Sciatic nerve (tissue), 2 donors: ENCODE measurements at regions not wholly inside any gene's neighbourhood (a gene's known extent, or its start where the extent isn't known, plus 50 kb on each side); places are given as distances from the start of the nearest gene placed in this dataset.

ENCODE experiments used
- ATAC-seq: fragments of 200-7000 bp; cut with Tn5 transposase; one replicate; pipeline ENCODE4 v1.9.1; 2020; ENCODE audit warnings: mild to moderate bottlenecking, moderate library complexity
- DNase-seq: peaks from one replicate; pipeline ENCODE4 v3.0.0-alpha.2; 2020; ENCODE audit warnings: low spot score
- intact Hi-C: fragments of 100-400 bp; cut with DNase I; formaldehyde crosslinking; loops from one replicate; pipeline ENCODE4 v1.14.2; 2022
- donor health status: DM: no; HTN: no; CAD: no.
- donor health status: DM: no; HTN: no; CAD: no.

DNA sequence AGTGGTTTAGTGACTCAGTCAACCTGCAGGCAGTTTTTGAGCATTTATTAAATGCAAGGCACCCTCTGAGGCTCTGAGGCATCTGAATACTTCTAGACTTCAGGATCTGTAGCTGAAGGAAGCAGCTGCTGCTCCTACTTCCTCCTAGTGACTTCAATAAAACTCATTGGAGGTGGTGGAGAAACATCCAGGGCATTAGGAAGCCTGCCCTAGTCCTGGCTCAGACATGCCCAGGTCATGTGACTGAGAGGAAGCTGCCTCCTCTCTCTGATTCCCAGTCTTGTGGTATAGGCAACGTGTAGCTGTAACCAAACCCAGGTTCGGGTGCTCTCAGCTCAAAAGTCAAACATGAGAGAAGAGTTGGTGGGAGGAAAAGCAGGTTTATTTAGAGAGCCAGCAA, 287.2 kb upstream of the GYPC start:
- peak; percentile 56 for DNase-seq
- ATAC-seq, result peak; percentile 45
- intact Hi-C loops, result no loop called here

DNA sequence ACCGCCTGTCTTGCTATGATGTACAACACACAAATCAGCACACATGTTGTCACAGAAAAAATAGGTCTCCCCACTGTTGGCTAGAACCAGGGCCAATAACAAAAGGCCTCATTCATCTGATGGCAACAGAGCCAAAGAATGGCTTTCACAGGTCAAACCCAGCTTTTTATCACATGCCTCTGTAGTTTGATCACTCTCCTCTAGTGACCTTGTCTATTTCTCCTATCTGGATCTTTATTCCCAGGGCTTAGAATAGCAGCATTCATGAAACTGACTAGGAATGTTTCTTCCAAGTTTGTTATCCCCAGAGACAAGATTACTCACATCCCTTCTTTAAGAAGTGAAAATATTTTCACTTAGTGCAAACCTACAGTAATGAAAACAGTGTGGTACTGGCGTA, 285.8 kb upstream of the GYPC start:
- peak; percentile 89 for ATAC-seq
- intact Hi-C loops, result no loop called here
- no peak for DNase-seq

DNA sequence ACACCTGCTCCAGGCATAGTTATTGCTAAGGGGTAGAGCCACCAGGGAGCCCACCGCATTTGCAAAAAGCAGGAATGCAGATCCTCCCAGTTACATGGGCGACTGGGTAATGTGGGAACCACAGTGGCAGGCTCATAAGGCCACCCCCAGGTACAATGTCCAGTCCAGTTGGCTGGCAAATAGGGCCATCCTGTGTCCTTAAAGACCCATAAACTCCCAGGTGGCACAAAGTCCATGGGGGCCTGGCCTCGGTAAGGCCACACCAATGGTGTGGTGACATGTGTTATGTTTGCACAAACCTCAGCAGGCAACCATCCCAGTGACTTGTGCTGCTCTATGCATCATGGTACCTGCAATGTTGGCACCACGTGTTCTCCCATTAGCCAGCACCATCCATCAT, 283.6 kb upstream of the GYPC start:
- ATAC-seq (no peak), DNase-seq (no peak)
- intact Hi-C loops, result no loop called here

DNA sequence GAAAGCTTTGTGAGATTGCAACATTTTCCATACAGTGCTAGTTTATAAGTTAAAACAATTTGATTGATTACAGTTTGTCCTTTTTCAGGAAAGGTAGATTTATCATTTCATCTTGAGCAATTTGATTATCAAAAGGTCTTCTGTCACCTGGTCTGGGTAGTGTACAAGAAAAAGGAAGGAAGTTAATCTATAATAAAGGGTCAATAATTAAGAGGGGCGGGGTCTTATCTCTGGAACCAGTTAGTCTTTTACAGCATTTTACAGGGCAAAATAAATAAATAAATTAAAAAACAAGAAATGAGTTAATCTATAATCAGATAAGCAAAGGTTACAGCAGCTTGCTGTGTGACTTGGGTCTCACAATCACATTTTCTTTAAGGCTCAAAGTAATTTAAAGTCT, 277.8 kb upstream of the GYPC start:
- no peak for ATAC-seq
- intact Hi-C loops, result no loop called here
- DNase-seq, result no peak

DNA sequence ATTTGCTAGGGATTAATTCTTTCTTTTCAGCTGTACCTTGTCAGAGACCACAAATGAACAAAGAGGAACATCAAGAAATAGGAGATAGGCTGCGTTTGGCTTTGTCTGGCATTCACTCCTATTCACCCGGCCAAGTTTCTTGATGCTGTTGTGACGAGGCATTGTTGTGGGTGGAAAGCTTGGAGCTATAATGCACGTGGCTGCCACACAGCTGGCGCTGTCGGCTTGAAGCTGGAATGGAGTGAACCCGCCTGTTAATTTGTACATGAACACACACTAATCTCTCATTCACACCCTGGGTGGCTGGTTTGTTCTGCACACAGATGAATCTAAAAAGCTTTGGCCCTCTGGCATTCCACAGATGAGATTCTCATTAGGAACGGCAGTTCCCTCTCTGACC, 274.9 kb upstream of the GYPC start:
- intact Hi-C loops, result no loop called here
- DNase-seq, result no peak
- ATAC-seq, result no peak

DNA sequence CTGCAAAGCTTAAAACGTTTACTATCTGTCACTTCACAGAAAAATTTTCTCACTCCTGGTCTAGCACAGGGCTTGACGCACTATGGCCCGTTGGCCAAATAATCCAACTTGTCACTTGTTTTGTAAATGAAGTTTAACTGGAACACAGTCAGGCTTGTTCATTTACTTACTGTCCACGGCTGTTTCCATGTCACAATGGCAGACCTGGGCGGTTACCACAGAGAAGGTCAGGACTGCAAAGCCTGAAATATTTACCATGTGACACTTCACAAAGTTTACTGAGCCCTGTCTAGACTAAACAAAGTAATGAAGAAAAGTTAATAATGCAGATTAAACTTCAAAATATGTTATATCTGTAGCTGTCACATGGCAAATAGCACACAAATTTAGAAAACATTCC, 273.0 kb upstream of the GYPC start:
- ATAC-seq, result no peak
- no peak for DNase-seq
- intact Hi-C loops, result no loop called here

DNA sequence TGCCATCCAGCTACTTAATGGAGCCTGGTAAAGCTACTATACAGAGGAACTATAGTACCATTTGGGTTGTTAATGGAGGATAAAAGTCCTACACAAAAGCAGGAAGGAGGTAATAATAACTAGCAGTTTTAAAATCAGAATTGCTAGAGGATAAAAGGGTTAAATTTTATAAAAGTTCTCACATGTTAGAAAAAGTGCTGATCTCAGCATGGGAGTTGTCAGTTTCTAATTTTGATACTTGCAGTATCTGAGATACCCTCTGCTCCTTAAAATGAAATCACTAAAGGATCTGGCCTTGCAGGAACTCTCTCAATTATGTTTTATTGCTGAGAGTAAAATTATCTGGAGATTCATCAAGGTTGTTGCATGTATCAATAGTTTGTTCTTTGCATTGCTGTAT, 272.2 kb upstream of the GYPC start:
- DNase-seq (no peak), ATAC-seq (no peak)
- intact Hi-C loops, result no loop called here

DNA sequence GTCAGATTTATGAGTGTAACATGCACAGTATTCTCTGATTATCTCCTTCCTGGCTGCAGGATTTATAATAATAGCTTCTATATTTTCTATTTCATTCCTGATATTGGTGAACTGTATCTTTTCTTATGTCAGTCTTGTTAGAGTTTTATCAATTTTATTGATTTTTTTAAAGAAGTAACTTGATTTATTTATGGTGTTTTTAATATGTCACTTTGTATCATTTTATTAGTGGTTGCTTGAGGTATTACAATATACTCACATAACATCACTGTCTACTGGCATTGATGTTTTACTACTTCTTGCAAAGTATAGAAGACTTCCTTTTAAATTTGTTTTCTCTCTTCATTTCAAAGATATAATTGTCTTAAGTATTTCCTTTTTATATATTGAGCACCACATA, 270.5 kb upstream of the GYPC start:
- intact Hi-C loops, result no loop called here
- DNase-seq (no peak), ATAC-seq (no peak)

DNA sequence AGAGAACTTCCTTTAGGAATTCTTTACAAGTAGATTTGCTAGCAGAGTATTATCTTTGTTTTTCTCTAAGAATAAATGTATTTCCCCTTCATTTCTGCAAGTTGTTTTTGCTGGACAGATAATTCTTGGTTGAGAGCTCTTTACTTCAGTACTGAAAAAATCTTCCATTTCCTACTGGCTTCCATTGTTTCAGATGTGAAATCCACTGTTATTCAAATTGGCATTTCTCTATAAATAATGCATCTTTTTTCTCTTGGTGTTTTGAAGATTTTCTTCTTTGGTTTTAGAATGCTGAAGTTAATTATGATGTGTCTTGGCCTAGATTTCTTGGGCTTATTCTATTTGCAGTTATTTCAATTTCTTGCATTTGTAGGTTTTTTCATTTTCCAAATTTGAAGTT, 270.0 kb upstream of the GYPC start:
- intact Hi-C loops, result no loop called here
- DNase-seq (no peak), ATAC-seq (no peak)

DNA sequence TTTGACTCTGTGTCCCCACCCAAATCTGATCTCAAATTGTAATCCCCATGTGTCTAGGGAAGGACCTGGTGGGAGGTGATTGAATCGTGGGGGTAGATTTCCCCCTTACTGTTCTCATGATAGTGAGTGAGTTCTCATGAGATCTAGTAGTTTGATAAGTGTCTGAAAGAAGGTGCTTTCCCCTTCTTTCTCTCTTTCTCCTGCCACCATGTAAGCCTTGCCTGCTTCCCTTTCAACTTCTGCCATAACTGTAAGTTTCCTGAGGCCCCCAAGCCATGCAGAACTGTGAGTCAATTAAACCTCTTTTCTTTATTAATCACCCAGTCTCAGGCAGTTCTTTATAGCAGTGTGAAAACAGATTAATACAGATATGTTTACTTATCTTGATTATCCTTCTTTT, 266.5 kb upstream of the GYPC start:
- intact Hi-C loops, result no loop called here
- DNase-seq (no peak), ATAC-seq (no peak)

DNA sequence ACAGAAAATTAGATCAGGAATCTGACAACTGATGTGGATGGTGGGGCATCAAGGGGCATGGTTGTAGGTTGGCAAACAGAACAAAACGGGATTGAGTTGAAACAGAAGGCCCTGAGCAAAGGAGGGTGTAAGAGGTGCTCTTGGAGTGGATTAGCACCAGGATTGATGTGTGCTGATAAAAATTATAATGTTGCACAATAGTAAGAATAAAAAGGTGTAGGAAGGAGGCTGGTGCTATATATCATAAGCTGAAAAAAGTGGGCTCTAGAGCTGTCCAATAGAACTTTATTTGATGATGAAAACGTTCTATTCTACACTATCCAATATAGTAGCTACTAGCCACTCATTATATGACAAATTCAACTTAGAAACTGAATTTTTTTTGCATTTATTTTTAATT, 263.1 kb upstream of the GYPC start:
- intact Hi-C loops, result no loop called here
- ATAC-seq (no peak), DNase-seq (no peak)

DNA sequence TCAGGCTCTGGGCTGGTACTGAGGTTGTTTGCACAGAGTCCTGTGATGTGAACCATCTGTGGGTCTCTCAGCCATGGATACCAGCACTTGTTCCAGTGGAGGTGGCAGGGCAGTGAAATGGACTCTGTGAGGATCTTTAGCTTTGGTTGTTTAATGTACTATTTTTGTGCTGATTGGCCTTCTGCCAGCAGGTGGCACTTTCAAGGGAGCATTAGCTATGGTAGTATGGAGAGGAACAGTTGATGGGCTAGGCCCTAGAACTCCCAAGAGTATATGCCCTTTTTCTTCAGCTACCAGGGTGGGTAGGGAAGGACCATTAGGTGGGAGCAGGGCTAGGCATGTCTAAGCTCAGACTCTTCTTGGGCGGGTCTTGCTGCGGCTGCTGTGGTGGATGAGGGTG, 257.0 kb upstream of the GYPC start:
- no peak for ATAC-seq
- intact Hi-C loops, result no loop called here
- DNase-seq, result no peak

DNA sequence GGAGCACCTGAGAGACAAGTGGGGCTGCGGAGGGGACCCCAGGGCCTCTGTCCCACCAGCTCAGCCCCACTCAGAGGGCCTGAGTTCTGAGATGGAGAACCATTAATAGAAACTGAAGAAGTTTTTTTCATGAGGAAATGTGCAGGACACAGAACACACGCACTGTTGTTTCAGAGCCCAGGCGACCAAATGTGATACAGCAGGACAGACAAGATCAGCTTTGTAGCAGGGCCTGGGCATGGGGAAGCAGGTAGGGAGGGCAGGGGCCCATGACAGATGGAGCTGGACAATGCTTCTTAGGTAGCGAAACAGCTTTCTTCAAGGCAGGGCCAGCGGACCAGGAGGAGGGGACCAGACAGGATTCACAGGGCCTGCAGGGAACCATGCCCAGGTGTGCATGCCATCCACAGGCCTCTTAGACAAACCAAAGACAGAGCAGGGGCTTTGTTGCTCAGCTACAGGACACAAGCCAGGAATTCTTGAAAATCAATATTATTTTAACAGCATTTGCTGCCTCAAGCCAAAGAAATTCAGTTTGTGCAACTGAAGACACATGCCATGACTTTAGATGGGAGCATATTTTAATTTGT, 252.8 kb upstream of the GYPC start:
- intact Hi-C loops, result no loop called here
- no peak for DNase-seq
- no peak for ATAC-seq

DNA sequence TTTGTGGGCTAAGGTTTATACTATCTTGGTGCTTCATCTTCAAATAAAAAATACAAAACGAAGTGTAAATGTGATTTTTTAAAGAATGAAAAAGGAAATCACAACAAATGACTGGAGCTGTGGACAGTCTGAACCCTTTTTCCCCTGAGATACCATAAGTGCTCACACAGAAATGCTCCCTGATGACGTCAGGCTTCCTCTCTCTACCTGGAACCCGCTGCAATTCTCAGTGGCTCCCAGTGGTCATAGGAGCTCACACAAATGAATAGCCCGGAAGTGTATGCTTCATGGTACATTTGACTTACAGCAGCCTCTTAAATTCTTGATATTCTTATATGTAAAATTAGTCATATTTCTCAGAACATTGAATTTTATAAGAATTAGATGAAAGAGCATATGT, 249.7 kb upstream of the GYPC start:
- ATAC-seq, result no peak
- intact Hi-C loops, result no loop called here
- no peak for DNase-seq

DNA sequence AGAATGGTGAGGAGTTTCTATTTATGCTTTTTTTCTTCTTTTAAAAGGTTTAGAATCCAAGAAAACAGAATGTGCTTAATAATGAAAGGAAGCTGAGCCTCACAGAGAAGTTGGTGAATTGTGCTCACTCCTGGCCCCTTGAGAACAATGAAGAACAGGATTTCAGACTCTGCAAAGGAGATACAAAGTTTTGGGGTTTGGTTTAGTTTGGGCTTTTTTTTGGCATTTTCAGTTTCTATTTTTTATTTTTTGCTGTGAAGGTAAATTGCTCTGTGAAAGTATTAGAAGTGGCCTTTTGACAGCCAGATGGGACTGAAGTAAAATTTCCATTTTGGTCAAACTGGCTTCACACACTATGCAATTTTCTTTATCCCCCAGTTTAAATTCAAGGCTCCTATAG, 247.3 kb upstream of the GYPC start:
- ATAC-seq (no peak), DNase-seq (no peak)
- intact Hi-C loops, result no loop called here

DNA sequence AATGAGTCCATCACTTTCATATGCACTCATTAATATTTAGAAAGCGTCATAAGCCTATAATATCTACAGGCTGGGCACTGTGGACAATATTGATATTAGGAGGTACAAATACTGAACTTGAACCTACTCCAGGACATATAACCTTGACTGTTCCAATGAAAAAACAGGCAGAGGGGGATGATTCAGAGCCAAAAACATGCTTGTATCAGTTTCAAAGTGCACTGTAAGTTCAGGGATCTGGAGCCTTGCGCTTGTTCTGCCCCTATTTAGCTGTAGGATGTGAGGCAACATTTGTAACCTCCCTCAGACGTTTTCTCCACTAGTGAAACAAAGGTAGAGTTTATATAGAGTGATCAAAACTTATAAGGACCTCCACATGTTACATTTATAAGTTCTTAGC, 246.1 kb upstream of the GYPC start:
- intact Hi-C loops, result no loop called here
- DNase-seq (no peak), ATAC-seq (no peak)

DNA sequence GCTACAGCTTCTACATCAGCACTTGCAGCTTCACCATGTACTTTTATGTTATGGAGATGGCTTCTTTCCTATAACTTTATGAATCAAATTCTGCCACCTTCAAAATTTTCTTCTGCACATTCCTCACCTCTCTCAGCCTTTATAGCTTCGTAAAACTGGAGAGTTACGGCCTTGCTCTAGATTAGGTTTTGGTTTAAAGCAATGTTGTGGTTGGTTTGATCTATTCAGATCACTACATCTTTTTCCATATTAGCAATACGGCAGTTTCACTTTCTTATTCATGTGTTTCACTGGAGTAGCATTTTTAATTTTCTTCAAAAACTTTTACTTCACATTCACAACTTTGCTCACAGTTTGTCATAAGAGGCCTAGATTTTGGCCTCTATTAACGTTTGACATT, 242.9 kb upstream of the GYPC start:
- ATAC-seq (no peak), DNase-seq (no peak)
- intact Hi-C loops, result no loop called here

DNA sequence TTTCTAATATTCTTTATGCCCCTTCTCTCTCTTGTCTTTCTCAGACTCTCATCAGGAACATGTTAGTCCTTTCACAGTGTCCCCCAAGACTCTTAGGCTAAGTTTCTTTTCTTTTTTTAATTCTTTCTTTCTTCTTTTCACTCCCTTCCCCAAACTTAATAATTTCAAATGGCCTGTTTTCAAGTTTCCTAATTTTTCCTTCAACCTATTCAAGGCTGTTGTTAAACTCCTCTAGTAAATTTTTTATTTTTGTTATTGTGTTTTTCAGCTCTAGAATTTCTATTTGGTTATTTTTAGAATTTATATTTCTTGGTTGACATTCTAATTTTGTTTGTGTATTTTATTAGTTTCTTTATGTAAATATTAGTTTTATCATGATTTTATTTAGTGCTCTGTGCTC, 236.6 kb upstream of the GYPC start:
- intact Hi-C loops, result no loop called here
- ATAC-seq, result no peak
- DNase-seq, result no peak

DNA sequence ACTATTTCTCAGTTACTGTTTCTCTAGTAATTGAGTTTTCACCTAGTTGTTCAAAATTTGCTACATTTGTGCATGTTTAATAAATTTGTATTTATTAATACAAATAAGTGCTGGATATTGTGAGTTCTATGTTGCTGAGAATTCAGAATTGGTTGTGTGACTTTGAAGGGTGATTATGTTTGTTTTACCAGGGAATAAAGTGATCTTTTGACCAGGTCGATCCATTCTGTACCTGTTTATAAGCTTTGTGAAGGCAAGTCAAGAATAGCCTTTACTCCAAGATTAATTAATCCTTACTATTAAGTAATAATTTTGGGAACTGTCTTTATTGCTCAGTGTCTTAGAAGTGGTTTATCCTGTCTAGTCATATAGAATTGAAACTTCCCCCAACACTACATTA, 230.0 kb upstream of the GYPC start:
- intact Hi-C loops, result no loop called here
- no peak for ATAC-seq
- no peak for DNase-seq

DNA sequence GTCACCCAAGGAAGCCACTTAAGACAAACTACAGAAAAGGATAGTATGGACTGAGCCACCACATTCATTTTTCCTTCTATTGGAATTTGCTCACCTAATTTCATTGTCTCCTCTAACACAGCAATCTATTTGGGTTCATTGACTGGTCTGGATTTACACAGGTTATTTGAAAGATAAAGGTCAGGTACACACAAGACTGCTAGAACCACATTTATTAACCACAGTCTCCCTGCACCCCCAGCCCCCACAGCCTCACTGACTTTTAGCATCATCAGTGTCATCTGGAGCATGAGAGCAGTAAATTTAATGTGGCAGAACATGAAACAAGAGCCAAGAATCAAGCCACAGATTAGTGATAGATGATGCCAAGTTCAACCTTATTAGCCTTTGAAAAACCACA, 226.9 kb upstream of the GYPC start:
- no peak for ATAC-seq
- intact Hi-C loops, result no loop called here
- DNase-seq, result no peak

DNA sequence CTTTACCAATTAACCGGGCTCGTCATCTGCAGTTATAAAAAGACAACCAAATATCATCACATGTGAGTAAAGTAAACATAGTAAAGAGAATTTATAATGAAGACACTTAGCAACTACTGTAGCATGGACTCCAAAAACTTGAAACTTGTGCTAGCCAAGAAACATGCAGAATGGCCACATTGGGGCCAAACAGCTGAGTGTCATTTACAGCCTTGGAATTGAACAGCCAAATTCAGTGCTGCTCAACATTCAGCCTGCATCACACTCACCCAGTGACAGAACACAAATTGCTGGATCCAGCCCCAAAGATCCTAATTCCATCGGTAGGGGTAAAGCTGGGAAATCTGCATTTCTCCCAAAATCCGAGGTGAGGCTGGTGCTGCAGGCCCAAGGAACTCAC, 224.8 kb upstream of the GYPC start:
- intact Hi-C loops, result no loop called here
- no peak for DNase-seq
- no peak for ATAC-seq

DNA sequence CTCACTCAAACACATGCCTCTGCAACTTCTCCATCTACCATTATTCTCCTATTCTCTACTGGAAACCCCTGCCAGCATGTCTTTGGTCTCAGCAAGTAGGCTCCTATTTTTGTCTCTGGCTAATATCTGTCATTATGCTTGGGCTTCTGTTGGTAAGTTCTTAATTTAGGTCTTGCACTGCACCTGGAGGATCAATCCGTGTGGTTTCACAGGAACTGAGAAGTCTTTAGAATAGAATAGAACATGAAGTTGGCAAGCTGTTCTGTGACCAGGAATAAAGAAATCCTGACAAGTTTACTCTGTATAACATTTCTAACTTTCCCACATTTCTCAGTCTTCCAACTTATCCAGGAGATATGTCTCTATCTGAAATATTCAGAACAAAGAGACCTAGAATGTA, 219.5 kb upstream of the GYPC start:
- no peak for DNase-seq
- intact Hi-C loops, result no loop called here

More for the DNA sequence above, 219.5 kb upstream of the GYPC start:
- no peak for ATAC-seq
